HG03469 (cell line): ENCODE measurements at regions not wholly inside any gene's neighbourhood (a gene's known extent, or its start where the extent isn't known, plus 50 kb on each side); places are given as distances from the start of the nearest gene placed in this dataset.

Experiments
- ATAC-seq: cut with Tn5 transposase; IDR thresholded peaks from one replicate; pipeline ENCODE4 v1.9.1; 2021; ENCODE audit warnings: mild to moderate bottlenecking, moderate library complexity, moderate number of reproducible peaks; ENCODE audit not compliant: unreplicated experiment

GRCh38 chr20:56797023-56797422, 167.9 kb downstream of the TFAP2C start:
- ATAC-seq = no peak

- no peak for ATAC-seq
Measured at GRCh38 chr20:56798634-56799033, 169.5 kb downstream of the TFAP2C start.

- no peak for ATAC-seq
Measured at GRCh38 chr20:56799187-56799586, 170.1 kb downstream of the TFAP2C start.

- ATAC-seq = no peak
Measured at GRCh38 chr20:56800088-56800487, 171.0 kb downstream of the TFAP2C start.

GRCh38 chr20:56801971-56802755, 173.1 kb downstream of the TFAP2C start:
- no peak for ATAC-seq

GRCh38 chr20:56802805-56803204, 173.7 kb downstream of the TFAP2C start:
- no peak for ATAC-seq

GRCh38 chr20:56805313-56805712, 176.2 kb downstream of the TFAP2C start:
- no peak for ATAC-seq

GRCh38 chr20:56805966-56806365, 176.9 kb downstream of the TFAP2C start:
- no peak for ATAC-seq

- no peak for ATAC-seq
Measured at GRCh38 chr20:56806952-56807517, 177.9 kb downstream of the TFAP2C start.

- ATAC-seq = no peak
Measured at GRCh38 chr20:56808117-56808725, 179.1 kb downstream of the TFAP2C start.

GRCh38 chr20:56808732-56809131, 179.6 kb downstream of the TFAP2C start:
- no peak for ATAC-seq

- ATAC-seq = no peak
Measured at GRCh38 chr20:56809668-56810067, 180.6 kb downstream of the TFAP2C start.

- no peak for ATAC-seq
Measured at GRCh38 chr20:56810141-56810540, 181.0 kb downstream of the TFAP2C start.

GRCh38 chr20:56815796-56816195, 186.7 kb downstream of the TFAP2C start:
- no peak for ATAC-seq

- no peak for ATAC-seq
Measured at GRCh38 chr20:56816349-56816748, 187.2 kb downstream of the TFAP2C start.

GRCh38 chr20:56817780-56818675, 188.9 kb downstream of the TFAP2C start:
- no peak for ATAC-seq

- ATAC-seq = no peak
Measured at GRCh38 chr20:56820984-56821383, 191.9 kb downstream of the TFAP2C start.

GRCh38 chr20:56826306-56826704, 197.2 kb downstream of the TFAP2C start:
- no peak for ATAC-seq

- no peak for ATAC-seq
Measured at GRCh38 chr20:56826705-56827665, 197.9 kb downstream of the TFAP2C start.

GRCh38 chr20:56827763-56828162, 198.7 kb downstream of the TFAP2C start:
- no peak for ATAC-seq
